BJ (cell line): ENCODE measurements at regions not wholly inside any gene's neighbourhood (a gene's known extent, or its start where the extent isn't known, plus 50 kb on each side); places are given as distances from the start of the nearest gene placed in this dataset.

Experiments
- CTCF ChIA-PET: fragments of 350-600 bp; formaldehyde crosslinking; extraction: SDS; loops from one replicate; lab custom pipeline; 2021; ENCODE audit warnings: antibody characterized with exemption, inconsistent platforms; lab: Yijun Ruan, JAX
- POLR2A ChIA-PET: fragments of 300-600 bp; sonication (Branson Sonifier 250); formaldehyde crosslinking; extraction: SDS; loops from one replicate; lab custom pipeline; 2021; ENCODE audit warnings: antibody characterized with exemption; lab: Charles Lee
- DNase-seq: peaks from one replicate; pipeline ENCODE4 v3.0.0-alpha.2; 2011; ENCODE audit warnings: low read depth
- H3K27me3 ChIP-seq: 2 replicates; pipeline ENCODE4 v1.6.0; 2011; ENCODE audit warnings: low read length; ENCODE audit not compliant: control insufficient read depth, insufficient read depth
- H3K36me3 ChIP-seq: 2 replicates; pipeline ENCODE4 v1.5.1; 2011; ENCODE audit warnings: low read length; ENCODE audit not compliant: control insufficient read depth, insufficient read depth
- H3K4me3 ChIP-seq: 2 replicates; pipeline ENCODE4 v1.5.1; 2011; ENCODE audit warnings: low read depth, mild to moderate bottlenecking, control low read depth, low read length
- TF ChIP-seq, protein P1 (sequence below): IDR thresholded peaks from 2 replicates; pipeline ENCODE4 v1.5.1; 2011; ENCODE audit warnings: low read depth, mild to moderate bottlenecking, control low read depth, inconsistent platforms, low read length, moderate library complexity; ENCODE audit not compliant: insufficient read depth

GRCh38 chr3:481680-482079 lies 285.1 kb downstream of the CHL1 start:
- Histone ChIP-seq H3K4me3 (no peak overlapping the region), H3K27me3 (no peaks in the 10 kb centered on the region), H3K36me3 (no peaks in the 10 kb centered on the region)
- ChIA-PET CTCF (no interaction called here), POLR2A (no interaction called here)
- TF ChIP-seq, protein P1, sequence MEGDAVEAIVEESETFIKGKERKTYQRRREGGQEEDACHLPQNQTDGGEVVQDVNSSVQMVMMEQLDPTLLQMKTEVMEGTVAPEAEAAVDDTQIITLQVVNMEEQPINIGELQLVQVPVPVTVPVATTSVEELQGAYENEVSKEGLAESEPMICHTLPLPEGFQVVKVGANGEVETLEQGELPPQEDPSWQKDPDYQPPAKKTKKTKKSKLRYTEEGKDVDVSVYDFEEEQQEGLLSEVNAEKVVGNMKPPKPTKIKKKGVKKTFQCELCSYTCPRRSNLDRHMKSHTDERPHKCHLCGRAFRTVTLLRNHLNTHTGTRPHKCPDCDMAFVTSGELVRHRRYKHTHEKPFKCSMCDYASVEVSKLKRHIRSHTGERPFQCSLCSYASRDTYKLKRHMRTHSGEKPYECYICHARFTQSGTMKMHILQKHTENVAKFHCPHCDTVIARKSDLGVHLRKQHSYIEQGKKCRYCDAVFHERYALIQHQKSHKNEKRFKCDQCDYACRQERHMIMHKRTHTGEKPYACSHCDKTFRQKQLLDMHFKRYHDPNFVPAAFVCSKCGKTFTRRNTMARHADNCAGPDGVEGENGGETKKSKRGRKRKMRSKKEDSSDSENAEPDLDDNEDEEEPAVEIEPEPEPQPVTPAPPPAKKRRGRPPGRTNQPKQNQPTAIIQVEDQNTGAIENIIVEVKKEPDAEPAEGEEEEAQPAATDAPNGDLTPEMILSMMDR, result no peak
- no peak for DNase-seq

DNA sequence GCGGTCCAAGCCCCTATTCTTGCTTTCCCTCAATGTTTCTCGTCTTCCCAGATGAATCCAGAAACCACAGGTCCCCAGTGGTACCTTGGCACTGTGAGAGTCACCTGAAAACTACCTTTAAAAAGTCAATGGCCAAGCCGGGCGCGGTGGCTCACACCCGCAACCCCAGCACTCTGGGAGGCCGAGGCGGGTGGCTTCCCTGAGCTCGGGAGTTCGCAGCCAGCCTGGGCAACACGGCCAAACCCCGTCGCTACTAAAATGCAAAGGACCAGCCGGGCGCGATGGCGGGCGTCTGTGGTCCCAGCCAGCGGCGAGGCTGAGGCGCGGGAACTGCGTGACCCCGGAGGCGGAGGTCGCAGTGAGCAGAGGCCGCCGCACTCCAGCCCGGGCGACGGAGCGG lies 285.9 kb downstream of the CHL1 start:
- TF ChIP-seq, protein P1, result no peak
- ChIA-PET CTCF (no interaction called here), POLR2A (no interaction called here)
- no peaks in the 10 kb centered on the region for H3K27me3 ChIP-seq
- DNase-seq, result no peak
- no peaks in the 10 kb centered on the region for H3K36me3 ChIP-seq
- no peak overlapping the region for H3K4me3 ChIP-seq

- no peak for DNase-seq
Measured at GRCh38 chr3:484341-484740, 287.8 kb downstream of the CHL1 start.

GRCh38 chr3:487614-488013 lies 291.1 kb downstream of the CHL1 start:
- CTCF ChIA-PET, result no interaction called here
- DNase-seq, result no peak
- TF ChIP-seq, protein P1, result no peak
- H3K4me3 ChIP-seq, result no peak overlapping the region
- no peaks in the 10 kb centered on the region for H3K27me3 ChIP-seq
- H3K36me3 ChIP-seq, result no peaks in the 10 kb centered on the region
- POLR2A ChIA-PET, result no interaction called here

More at GRCh38 chr3:484341-484740, 287.8 kb downstream of the CHL1 start:
- ChIA-PET POLR2A (no interaction called here), CTCF (interaction anchor here (0.5 kb wide), 1 partner anchor 150 kb away, joined by 3 read pairs; no protein-coding TSS in a partner anchor)
- TF ChIP-seq, protein P1, result no peak
- H3K4me3 ChIP-seq, result no peak overlapping the region
- H3K27me3 ChIP-seq, result no peaks in the 10 kb centered on the region
- no peaks in the 10 kb centered on the region for H3K36me3 ChIP-seq

GRCh38 chr3:492586-493316 lies 296.2 kb downstream of the CHL1 start:
- CTCF ChIA-PET, result no interaction called here
- H3K27me3 ChIP-seq, result no peaks in the 10 kb centered on the region
- no peak overlapping the region for H3K4me3 ChIP-seq
- H3K36me3 ChIP-seq, result no peaks in the 10 kb centered on the region
- POLR2A ChIA-PET, result no interaction called here
- no peak for DNase-seq
- TF ChIP-seq, protein P1, result no peak
